Neural progenitor cell (in vitro differentiated cells): ENCODE measurements at regions not wholly inside any gene's neighbourhood (a gene's known extent, or its start where the extent isn't known, plus 50 kb on each side); places are given as distances from the start of the nearest gene placed in this dataset.
"Not testable (repeated sequence)": the region's sequence is repeated elsewhere in the genome, so short reads cannot be mapped to it uniquely, and the experiment has no call there.

Experiments
- DNase-seq: peaks from one replicate; pipeline ENCODE4 v3.0.0-alpha.2; 2016; ENCODE audit warnings: low spot score
- H2AFZ ChIP-seq: fragments of 200-600 bp; sonication (generic); replicated peaks from 2 replicates; pipeline ENCODE4 v1.6.1; 2016; ENCODE audit warnings: antibody characterized with exemption
- H3F3A ChIP-seq: fragments of 200-600 bp; sonication (generic); 2 replicates; pipeline ENCODE4 v1.6.1; 2016; ENCODE audit warnings: antibody characterized with exemption, low read depth
- H3K27ac ChIP-seq: fragments of 200-600 bp; sonication (generic); 2 replicates; pipeline ENCODE4 v1.5.1; 2016; ENCODE audit warnings: mild to moderate bottlenecking
- H3K27me3 ChIP-seq: fragments of 200-600 bp; sonication (generic); 2 replicates; pipeline ENCODE4 v1.6.1; 2016; ENCODE audit warnings: mild to moderate bottlenecking, moderate library complexity
- H3K36me3 ChIP-seq: fragments of 200-600 bp; sonication (generic); 2 replicates; pipeline ENCODE4 v1.5.1; 2016
- H3K4me1 ChIP-seq: fragments of 200-600 bp; sonication (generic); 2 replicates; pipeline ENCODE4 v1.6.1; 2016; ENCODE audit warnings: mixed run types
- H3K4me2 ChIP-seq: fragments of 200-600 bp; sonication (generic); 2 replicates; pipeline ENCODE4 v1.6.1; 2016
- H3K4me3 ChIP-seq: fragments of 200-600 bp; sonication (generic); 2 replicates; pipeline ENCODE4 v1.5.1; 2016
- H3K79me2 ChIP-seq: fragments of 200-600 bp; sonication (generic); 2 replicates; pipeline ENCODE4 v1.6.1; 2016; ENCODE audit warnings: low read depth
- H3K9ac ChIP-seq: fragments of 200-600 bp; sonication (generic); 2 replicates; pipeline ENCODE4 v1.6.1; 2016
- H3K9me3 ChIP-seq: fragments of 200-600 bp; sonication (generic); 2 replicates; pipeline ENCODE4 v1.5.1; 2016; ENCODE audit warnings: low read depth
- H4K20me1 ChIP-seq: fragments of 200-600 bp; sonication (generic); 2 replicates; pipeline ENCODE4 v1.6.1; 2016; ENCODE audit warnings: low read depth
- H3K27ac Mint-ChIP-seq: 3 replicates; pipeline ENCODE4 v1.8.0; 2021; ENCODE audit warnings: mixed read lengths
- H3K27me3 Mint-ChIP-seq: 2 replicates; pipeline ENCODE4 v1.8.0; 2022; ENCODE audit warnings: low read depth, mild to moderate bottlenecking, inconsistent platforms, moderate library complexity, mixed read lengths; ENCODE audit not compliant: insufficient read depth
- H3K36me3 Mint-ChIP-seq: 3 replicates; pipeline ENCODE4 v1.8.0; 2021; ENCODE audit warnings: mixed read lengths
- H3K4me1 Mint-ChIP-seq: 3 replicates; pipeline ENCODE4 v1.8.0; 2021; ENCODE audit warnings: mixed read lengths
- H3K4me3 Mint-ChIP-seq: 3 replicates; pipeline ENCODE4 v1.8.0; 2021; ENCODE audit warnings: mild to moderate bottlenecking, moderate library complexity, mixed read lengths
- H3K9me3 Mint-ChIP-seq: 3 replicates; pipeline ENCODE4 v1.8.0; 2020; ENCODE audit warnings: mixed read lengths
- CTCF ChIP-seq: fragments of 200-600 bp; sonication (generic); IDR thresholded peaks from 2 replicates; pipeline ENCODE4 v1.5.1; 2017; ENCODE audit warnings: antibody characterized with exemption, mild to moderate bottlenecking
- EZH2 ChIP-seq: fragments of 200-600 bp; sonication (generic); IDR thresholded peaks from 2 replicates; pipeline ENCODE4 v1.6.1; 2017; ENCODE audit warnings: antibody characterized with exemption, mild to moderate bottlenecking, moderate library complexity
- EZH2phosphoT487 ChIP-seq: fragments of 200-600 bp; sonication (generic); IDR thresholded peaks from 2 replicates; pipeline ENCODE4 v1.6.1; 2017; ENCODE audit warnings: antibody characterized with exemption

DNA sequence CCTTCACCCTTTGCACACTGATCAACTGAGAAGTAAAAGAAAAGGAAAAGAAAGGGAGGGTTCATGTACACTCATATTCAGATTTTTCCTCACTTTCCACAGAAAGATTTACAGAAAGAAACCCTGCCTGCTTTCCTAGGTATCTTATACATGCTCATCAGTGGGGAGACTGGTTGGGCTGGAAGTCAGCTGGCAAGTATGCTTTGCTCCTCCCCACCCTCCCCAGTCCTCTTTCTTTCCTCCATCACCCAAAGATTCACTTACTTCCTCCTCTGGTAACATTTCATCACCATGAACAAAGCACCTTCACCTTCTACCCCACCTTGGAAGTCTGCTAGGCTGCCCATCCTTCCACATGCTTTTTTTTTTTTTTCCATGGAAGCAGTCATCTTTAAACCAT lies 153.2 kb upstream of the NRBF2 start:
- peak overlapping the region; percentile 26 for H2AFZ ChIP-seq
- no peak for DNase-seq
- H3K27me3 ChIP-seq: no peaks in the 10 kb centered on the region
- H3K4me3 Mint-ChIP-seq: no peak overlapping the region
- no peak overlapping the region for H3K27ac ChIP-seq
- H4K20me1 ChIP-seq: no peaks in the 10 kb centered on the region
- H3K4me1 ChIP-seq: peaks cover 19% of the 10 kb centered on the region
- H3K27ac Mint-ChIP-seq: no peak overlapping the region
- no peak for TF ChIP-seq EZH2phosphoT487
- TF ChIP-seq EZH2: no peak
- TF ChIP-seq CTCF: no peak
- peaks cover 6% of the 10 kb centered on the region for H3K9me3 Mint-ChIP-seq
- H3K9me3 ChIP-seq: no peaks in the 10 kb centered on the region
- no peak overlapping the region for H3K9ac ChIP-seq
- H3K36me3 Mint-ChIP-seq: no peaks in the 10 kb centered on the region
- no peak overlapping the region for H3K4me3 ChIP-seq
- H3K4me1 Mint-ChIP-seq: peaks cover 3% of the 10 kb centered on the region
- peaks cover 2% of the 10 kb centered on the region for H3K27me3 Mint-ChIP-seq
- H3F3A ChIP-seq: no peaks in the 10 kb centered on the region
- H3K79me2 ChIP-seq: no peaks in the 10 kb centered on the region
- no peaks in the 10 kb centered on the region for H3K36me3 ChIP-seq
- no peak overlapping the region for H3K4me2 ChIP-seq

DNA sequence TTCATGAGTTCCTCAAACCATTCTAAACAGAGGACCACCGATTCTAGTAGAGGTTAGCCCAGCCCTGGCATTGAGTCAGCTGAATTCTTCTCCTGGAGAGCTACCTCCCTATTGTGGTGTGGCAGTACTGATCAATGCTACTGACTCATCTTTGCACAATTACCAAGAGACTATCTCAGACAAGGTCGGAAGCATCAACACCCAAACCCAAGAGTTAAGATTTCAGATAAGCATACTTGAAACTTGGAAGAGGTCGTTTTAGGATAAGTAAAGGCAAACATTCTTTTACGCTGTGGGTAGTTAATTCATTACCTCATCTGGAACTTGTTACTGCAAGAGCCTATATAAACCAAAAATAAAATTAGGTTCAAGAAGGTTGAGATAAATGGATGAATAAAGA lies 154.6 kb upstream of the NRBF2 start:
- Histone ChIP-seq H4K20me1 (no peaks in the 10 kb centered on the region), H3K4me1 (peaks cover 19% of the 10 kb centered on the region), H3K36me3 (no peaks in the 10 kb centered on the region), H3K79me2 (no peaks in the 10 kb centered on the region), H3F3A (no peaks in the 10 kb centered on the region), H3K27me3 (no peaks in the 10 kb centered on the region), H3K27ac (no peak overlapping the region), H3K4me2 (no peak overlapping the region), H3K9me3 (no peaks in the 10 kb centered on the region), H3K4me3 (no peak overlapping the region), H2AFZ (no peak overlapping the region), H3K9ac (no peak overlapping the region)
- Mint-ChIP-seq H3K27me3 (peaks cover 2% of the 10 kb centered on the region), H3K4me1 (peaks cover 3% of the 10 kb centered on the region), H3K27ac (no peak overlapping the region), H3K4me3 (no peak overlapping the region), H3K9me3 (peaks cover 6% of the 10 kb centered on the region), H3K36me3 (no peaks in the 10 kb centered on the region)
- no peak for DNase-seq
- TF ChIP-seq EZH2: no peak
- TF ChIP-seq EZH2phosphoT487: no peak
- TF ChIP-seq CTCF: no peak

DNA sequence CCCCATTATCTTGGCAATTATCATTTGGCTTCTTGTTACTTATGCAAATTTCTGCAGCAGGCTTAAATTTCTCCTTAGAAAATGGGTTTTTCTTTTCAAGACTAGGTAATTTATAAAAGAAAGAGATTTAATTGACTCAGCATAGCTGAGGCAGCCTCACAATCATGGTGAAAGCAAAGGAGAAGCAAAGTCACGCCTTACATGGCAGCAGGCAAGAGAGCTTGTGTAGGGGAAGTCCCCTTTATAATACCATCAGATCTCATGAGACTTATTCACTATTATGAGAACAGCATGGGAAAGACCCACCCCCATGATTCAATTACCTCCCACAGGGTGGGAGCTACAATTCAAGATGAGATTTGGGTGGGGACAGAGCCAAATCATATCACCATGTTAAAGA lies 158.3 kb upstream of the NRBF2 start:
- not testable (repeated sequence) for H3K36me3 Mint-ChIP-seq, H3K4me3 Mint-ChIP-seq

DNA sequence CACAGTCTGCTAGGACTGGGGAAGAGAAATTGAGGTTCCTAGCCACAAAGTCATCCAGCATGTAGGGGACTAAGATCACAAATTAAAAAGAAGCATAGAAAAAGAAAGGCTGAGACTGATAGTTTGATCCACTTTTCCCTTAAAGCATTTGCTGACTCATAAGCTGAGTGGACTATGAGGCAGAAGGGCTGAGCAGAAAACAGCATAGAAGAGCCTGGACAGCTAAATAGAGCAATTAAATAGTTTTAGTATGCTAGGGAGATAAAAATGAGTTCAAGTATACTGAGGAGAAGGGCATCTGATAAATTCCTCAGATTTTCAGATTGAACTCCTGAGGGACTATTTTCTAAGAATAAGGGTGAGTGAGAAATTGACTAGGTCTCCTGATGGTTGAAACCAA lies 155.9 kb upstream of the EGR2 start:
- peaks cover 2% of the 10 kb centered on the region for H3K27me3 Mint-ChIP-seq
- no peak overlapping the region for H3K27ac Mint-ChIP-seq
- no peak overlapping the region for H3K4me3 Mint-ChIP-seq
- Histone ChIP-seq H4K20me1 (no peaks in the 10 kb centered on the region), H3F3A (no peaks in the 10 kb centered on the region), H3K9ac (no peak overlapping the region), H3K79me2 (no peaks in the 10 kb centered on the region), H3K9me3 (no peaks in the 10 kb centered on the region), H3K27ac (no peak overlapping the region), H3K36me3 (no peaks in the 10 kb centered on the region), H2AFZ (peak overlapping the region; percentile 50), H3K4me3 (no peak overlapping the region), H3K4me2 (no peak overlapping the region), H3K4me1 (no peaks in the 10 kb centered on the region), H3K27me3 (no peaks in the 10 kb centered on the region)
- H3K9me3 Mint-ChIP-seq: peaks cover 8% of the 10 kb centered on the region
- no peaks in the 10 kb centered on the region for H3K36me3 Mint-ChIP-seq
- H3K4me1 Mint-ChIP-seq: no peaks in the 10 kb centered on the region
- TF ChIP-seq EZH2phosphoT487 (no peak), EZH2 (no peak), CTCF (no peak)
- DNase-seq: no peak

More for the DNA sequence above, 158.3 kb upstream of the NRBF2 start:
- not testable (repeated sequence) for H3K9ac ChIP-seq, H3K27ac ChIP-seq, DNase-seq, H3K79me2 ChIP-seq, H3K4me3 ChIP-seq, H3K27ac Mint-ChIP-seq, H3K36me3 ChIP-seq, H3K27me3 Mint-ChIP-seq, H3K9me3 ChIP-seq, H3K4me1 Mint-ChIP-seq, H2AFZ ChIP-seq, H3K4me1 ChIP-seq, H3K27me3 ChIP-seq, H3K9me3 Mint-ChIP-seq, H4K20me1 ChIP-seq, H3F3A ChIP-seq, H3K4me2 ChIP-seq
